NOMO-1 treated with dmso at 0.1 percent for 144 hours (cell line): ENCODE measurements at regions not wholly inside any gene's neighbourhood (a gene's known extent, or its start where the extent isn't known, plus 50 kb on each side); places are given as distances from the start of the nearest gene placed in this dataset.
"Not testable (repeated sequence)": the region's sequence is repeated elsewhere in the genome, so short reads cannot be mapped to it uniquely, and the experiment has no call there.

Experiments used
- DNase-seq: peaks from one replicate; lab custom pipeline; 2025; ENCODE audit not compliant: unreplicated experiment; lab: John Stamatoyannopoulos, UW

- DNase-seq: no peak
Observed at GRCh38 chr12:85626784-85627171, 209.4 kb downstream of the RASSF9 start.

- no peak for DNase-seq
Observed at GRCh38 chr12:85627584-85627983, 208.6 kb downstream of the RASSF9 start.

DNA sequence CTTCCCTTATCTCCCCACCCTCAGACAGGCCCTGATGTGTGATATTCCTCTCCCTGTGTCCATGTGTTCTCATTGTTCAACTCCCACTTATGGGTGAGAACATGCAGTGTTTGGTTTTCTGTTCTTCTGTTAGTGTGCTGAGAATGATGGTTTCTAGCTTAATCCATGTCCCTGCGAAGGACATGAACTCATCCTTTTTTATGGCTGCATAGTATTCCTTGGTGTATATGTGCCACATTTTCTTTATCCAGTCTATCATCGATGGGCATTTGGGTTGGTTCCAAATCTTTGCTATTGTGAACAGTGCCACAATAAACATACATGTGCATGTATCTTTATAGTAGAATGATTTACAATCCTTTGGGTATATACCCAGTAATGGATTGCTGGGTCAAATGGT, 207.6 kb downstream of the RASSF9 start:
- not testable (repeated sequence) for DNase-seq

- DNase-seq: no peak
Observed at GRCh38 chr12:85630851-85631250, 205.4 kb downstream of the RASSF9 start.

DNA sequence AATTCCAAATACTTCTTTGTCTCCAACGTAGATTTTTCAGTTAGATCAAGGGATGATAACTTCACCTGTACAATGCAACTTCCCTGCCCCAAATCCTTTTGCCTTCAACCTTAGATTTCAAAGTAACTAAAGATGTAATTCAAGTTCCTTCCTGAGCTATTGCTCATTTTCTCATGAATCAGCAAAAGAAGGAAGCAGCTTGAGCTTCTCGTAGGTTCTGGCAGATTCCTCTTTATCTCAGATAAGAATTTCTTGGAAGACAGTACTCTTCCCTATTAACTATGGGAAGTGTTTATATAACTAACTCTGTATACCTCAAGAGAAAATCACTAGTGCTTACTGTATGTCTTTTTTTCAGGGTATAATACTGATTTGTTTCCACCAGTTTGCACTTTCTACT, 203.8 kb downstream of the RASSF9 start:
- no peak for DNase-seq

GRCh38 chr12:85633491-85633890, 202.7 kb downstream of the RASSF9 start:
- no peak for DNase-seq

DNA sequence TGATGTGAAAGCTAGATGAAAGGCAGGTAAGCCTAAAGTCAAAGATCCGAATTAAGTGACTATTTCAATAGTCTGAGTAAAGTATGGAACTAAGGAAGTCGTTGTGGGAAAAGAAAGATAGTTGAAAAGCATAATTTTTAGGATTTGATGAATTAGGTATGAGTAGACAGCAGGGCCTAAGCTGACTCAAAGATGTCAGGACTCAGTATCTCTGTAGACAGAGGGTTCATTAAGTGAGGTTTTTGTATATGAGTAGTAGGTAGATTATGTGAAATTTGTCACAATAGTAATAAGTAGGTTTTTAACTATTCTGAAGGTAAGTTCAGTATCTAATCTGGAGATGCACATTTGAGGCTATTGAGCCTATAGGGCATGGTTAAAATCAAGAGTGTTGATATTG, 196.4 kb downstream of the RASSF9 start:
- no peak for DNase-seq

DNA sequence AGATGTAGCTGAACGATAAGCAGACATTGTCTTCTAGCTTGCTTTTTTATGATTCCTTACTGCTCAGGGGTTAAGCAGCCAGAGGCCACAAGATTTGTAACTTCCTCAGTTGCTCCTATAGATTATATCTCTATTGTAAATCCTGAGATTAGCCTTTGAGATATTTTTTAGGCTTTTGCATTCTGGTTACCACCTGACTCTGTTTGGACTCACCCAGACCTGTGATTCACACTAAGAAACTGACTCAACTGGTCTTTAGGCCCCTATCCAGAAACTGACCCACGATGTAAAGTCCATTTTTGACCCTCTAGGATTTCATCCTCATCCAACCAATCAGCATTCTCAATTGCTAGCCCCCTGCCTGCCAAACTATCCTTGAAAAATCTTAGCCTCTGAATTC, 194.4 kb downstream of the RASSF9 start:
- no peak for DNase-seq

GRCh38 chr12:85642288-85642687, 193.9 kb downstream of the RASSF9 start:
- no peak for DNase-seq

- DNase-seq: no peak
Observed at GRCh38 chr12:85642808-85643207, 193.4 kb downstream of the RASSF9 start.

GRCh38 chr12:85644508-85644907, 191.7 kb downstream of the RASSF9 start:
- DNase-seq: no peak

- DNase-seq: no peak
Observed at GRCh38 chr12:85653731-85654455, 182.3 kb downstream of the RASSF9 start.

DNA sequence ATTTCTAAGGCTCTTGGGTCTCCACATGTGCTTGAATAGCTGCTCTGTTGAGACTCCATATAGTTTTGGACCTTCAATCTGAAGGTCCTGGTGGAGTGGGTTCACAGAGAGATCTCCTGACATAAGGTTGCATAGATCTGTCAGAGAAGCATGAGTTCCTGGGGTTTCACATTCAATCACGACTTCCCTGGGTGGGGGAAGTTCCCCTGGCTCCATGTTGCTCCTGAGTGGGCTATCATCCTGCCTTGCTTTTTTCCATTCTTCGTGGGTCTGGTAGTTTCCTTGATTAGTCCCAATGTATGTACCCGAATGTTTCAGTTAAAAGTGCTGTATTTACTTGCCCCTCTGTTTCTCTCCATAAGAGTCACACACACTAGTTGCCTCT, 181.8 kb downstream of the RASSF9 start:
- DNase-seq: no peak

- DNase-seq: no peak
Observed at GRCh38 chr12:85656561-85656960, 179.6 kb downstream of the RASSF9 start.

GRCh38 chr12:85657251-85657650, 179.0 kb downstream of the RASSF9 start:
- no peak for DNase-seq

DNA sequence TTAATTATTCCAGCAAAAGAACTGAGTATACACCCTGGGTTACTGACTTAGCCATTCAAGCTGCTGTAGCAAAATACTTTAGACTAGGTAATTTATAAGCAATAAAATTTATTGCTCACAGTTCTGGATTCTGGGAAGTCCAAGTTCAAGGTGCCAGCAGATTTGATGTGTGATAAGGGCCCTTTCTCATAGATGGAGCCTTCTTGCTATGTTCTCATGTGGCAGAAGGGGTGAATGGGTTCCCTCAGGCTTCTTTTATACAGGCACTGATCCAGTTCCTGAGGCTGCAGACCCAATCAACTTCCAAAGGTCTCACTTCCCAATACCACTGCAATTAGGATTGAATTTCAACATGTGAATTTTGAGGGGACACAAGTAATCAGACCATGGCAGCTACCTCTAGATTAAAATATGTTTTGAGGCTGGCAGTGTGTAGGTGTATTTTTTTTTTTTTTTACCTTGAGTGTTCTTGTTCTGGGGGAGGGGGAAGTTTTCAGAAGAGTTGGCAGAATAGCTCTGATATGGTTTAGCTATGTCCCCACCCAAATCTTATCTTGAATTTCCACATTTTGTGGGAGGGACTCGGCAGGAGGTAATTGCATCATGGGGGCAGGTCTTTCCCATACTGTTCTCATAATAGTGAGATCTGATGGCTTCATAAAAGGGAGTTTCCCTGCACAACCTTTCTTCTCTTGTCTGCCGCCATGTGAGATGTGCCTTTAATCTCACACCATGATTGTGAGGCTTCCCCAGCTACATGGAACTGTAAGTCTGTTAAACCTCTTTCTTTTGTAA, 178.2 kb downstream of the RASSF9 start:
- DNase-seq: no peak

DNA sequence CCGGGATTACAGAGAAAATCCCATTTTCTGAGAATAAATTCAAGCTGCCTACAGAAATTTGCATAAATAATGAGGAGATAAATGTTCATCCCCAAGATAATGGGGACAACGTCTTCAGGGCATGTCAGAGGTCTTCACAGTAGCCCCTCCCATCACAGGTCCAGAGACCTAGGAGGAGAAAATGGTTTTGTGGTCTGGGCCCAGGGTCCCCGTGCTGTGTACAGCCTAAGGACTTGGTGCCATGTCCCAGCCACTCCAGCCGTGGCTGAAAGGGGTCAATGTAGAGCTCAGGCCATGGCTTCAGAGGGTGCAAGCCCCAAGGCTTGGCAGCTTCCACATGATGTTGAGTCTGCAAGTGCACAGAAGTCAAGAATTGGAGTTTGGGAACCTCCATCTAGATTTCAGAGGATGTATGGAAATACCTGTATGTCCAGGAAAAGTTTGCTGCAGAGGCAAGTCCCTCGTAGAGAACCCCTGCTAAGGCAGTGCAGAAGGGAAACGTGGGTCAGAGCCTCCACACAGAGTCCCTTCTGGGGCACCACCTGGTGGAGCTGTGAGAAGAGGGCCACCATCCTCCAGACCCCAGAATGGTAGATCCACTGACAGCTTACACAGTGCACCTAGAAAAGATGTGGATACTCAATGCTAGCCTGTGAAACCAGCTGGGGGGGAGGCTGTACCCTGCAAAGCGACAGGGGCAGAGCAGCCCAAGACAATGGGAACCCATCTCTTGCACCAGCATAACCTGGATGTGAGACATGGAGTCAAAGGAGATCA, 176.3 kb downstream of the RASSF9 start:
- no peak for DNase-seq

DNA sequence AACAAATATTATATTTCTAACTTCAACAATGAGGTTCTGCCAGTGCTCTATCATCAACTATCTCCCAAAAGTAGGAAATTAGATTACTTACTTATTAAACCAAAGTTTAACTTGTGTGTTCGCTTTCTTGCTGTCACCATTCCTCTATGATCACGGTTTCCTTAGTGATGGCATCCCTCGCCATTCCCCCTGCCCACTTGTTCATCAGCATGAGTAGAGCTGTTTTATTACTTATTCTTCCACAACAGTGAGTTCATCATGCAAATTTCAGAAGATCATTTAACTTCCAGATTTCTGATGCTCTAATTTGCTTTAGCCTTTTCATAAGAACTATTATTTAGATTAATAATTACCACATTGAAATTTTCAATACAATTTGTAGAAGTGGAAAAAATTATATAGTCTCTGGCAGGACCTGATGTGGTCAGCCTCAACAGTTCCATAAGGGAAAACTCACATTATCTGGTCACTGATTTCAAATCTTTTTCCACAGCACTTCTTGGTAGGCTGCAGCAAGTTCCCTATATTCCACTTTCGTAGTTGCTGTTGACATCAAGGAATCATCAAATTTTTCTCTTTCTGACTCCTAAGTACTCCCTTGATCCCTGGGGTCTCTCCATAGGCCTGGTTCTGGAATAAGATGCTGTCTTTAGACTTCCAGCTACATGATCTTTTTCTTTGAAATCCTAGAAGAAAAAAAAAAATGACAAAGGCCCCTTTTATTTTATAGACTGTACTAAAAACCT, 174.6 kb downstream of the RASSF9 start:
- DNase-seq: no peak

- no peak for DNase-seq
Observed at GRCh38 chr12:85662207-85662602, 174.0 kb downstream of the RASSF9 start.

DNA sequence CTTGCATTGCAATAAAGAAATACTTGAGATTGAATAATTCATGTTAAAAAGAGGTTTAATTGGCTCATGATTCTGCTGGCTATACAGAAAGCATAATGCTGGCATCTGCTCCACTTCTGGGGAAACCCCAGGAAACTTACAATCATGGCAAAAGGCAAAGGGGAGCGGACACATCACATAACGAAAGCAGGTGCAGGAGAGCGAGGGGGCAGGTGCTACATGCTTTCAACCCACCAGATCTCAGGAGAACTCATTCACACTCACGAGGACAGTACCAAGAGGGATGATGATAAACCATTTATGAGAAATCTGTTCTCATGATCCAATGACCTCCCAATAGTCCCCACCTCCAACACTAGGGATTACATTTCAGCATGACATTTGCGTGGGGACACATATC, 172.6 kb downstream of the RASSF9 start:
- DNase-seq: no peak

DNA sequence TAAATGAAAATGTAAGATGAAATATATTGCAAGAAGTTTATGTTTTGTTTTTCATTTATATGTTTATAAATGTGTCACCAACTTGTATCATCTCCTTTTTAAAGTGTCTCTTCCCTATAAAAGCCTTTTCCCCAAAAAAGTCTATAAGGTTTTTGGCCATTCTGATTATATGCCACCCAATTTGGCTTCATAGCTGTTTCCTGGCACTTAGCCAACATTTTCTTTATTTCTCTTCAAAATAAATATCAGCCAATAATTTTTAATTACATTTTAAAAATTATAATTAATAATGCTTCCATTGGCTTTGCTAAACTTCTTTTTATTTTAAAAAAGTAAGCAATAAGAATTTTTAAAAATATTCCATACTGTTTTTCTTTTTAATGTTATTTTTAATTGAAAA, 171.8 kb downstream of the RASSF9 start:
- no peak for DNase-seq
